ENCODE measurements at regions not wholly inside any gene's neighbourhood (a gene's known extent, or its start where the extent isn't known, plus 50 kb on each side); places are given as distances from the start of the nearest gene placed in this dataset.

- TF ChIP-seq CTCF (IDR thresholded peaks at IDR 0.05) = no peak
- no peak for TF ChIP-seq EP300 (IDR thresholded peaks at IDR 0.05)
- TF ChIP-seq POLR2A (IDR thresholded peaks at IDR 0.05) = no peak
Measured at GRCh38 chr13:83633746-83634145, 248.5 kb downstream of the SLITRK1 start.

Data from sigmoid colon (tissue), 4 donors.